PC-9 (cell line): ENCODE measurements at regions not wholly inside any gene's neighbourhood (a gene's known extent, or its start where the extent isn't known, plus 50 kb on each side); places are given as distances from the start of the nearest gene placed in this dataset.

ENCODE experiments used
- BruUV-seq: library from RNA; stranded (reverse); fragments of 400-500 nt; replicated peaks from 2 replicates; lab custom pipeline; 2021; lab: Mats Ljungman, UMichigan
- CTCF ChIA-PET: fragments of 300-600 bp; sonication (Branson Sonifier 250); formaldehyde crosslinking; loops from one replicate; lab custom pipeline; 2022; ENCODE audit warnings: antibody characterized with exemption; lab: Charles Lee
- POLR2A ChIA-PET: fragments of 300-600 bp; sonication (Branson Sonifier 250); formaldehyde crosslinking; loops from one replicate; lab custom pipeline; 2022; ENCODE audit warnings: antibody characterized with exemption; ENCODE audit not compliant: unreplicated experiment; lab: Charles Lee
- DNase-seq, 2 experiments: peaks; one replicate each; pipeline versions ENCODE4 v3.0.0 to v3.0.0-alpha.2; 2015 to 2022; ENCODE audit warnings: mixed read lengths in 1 of 2
- H2AFZ ChIP-seq: fragments of 200-600 bp; sonication (generic); 2 replicates; pipeline ENCODE4 v1.8.1; 2017; ENCODE audit warnings: antibody characterized with exemption
- H3F3A ChIP-seq: fragments of 200-600 bp; sonication (generic); 2 replicates; pipeline ENCODE4 v1.8.1; 2017; ENCODE audit warnings: antibody characterized with exemption, mild to moderate bottlenecking, low read depth; ENCODE audit not compliant: insufficient read depth
- H3K27ac ChIP-seq: fragments of 200-600 bp; sonication (generic); 2 replicates; pipeline ENCODE4 v1.6.1; 2016; ENCODE audit warnings: mixed run types
- H3K27me3 ChIP-seq: fragments of 200-600 bp; sonication (generic); 2 replicates; pipeline ENCODE4 v1.6.1; 2016; ENCODE audit warnings: low read depth, mixed run types; ENCODE audit not compliant: insufficient read depth
- H3K36me3 ChIP-seq: fragments of 200-600 bp; sonication (generic); 2 replicates; pipeline ENCODE4 v1.6.1; 2016; ENCODE audit warnings: low read depth, mixed run types
- H3K4me1 ChIP-seq: fragments of 200-600 bp; sonication (generic); replicated peaks from 2 replicates; pipeline ENCODE4 v1.6.1; 2016; ENCODE audit warnings: mixed run types; ENCODE audit not compliant: insufficient read depth
- H3K4me2 ChIP-seq: fragments of 200-600 bp; sonication (generic); 2 replicates; pipeline ENCODE4 v1.6.1; 2017; ENCODE audit warnings: mixed run types
- H3K4me3 ChIP-seq: fragments of 200-600 bp; sonication (generic); 2 replicates; pipeline ENCODE4 v1.6.1; 2016; ENCODE audit warnings: mixed run types
- H3K79me2 ChIP-seq: fragments of 200-600 bp; sonication (generic); 2 replicates; pipeline ENCODE4 v1.6.1; 2017; ENCODE audit warnings: low read depth, mixed run types
- H3K9me2 ChIP-seq: fragments of 200-600 bp; sonication (generic); 2 replicates; pipeline ENCODE4 v1.8.1; 2017; ENCODE audit warnings: mild to moderate bottlenecking; ENCODE audit not compliant: insufficient read depth
- H3K9me3 ChIP-seq: fragments of 200-600 bp; sonication (generic); 2 replicates; pipeline ENCODE4 v1.8.1; 2016; ENCODE audit warnings: low read depth; ENCODE audit not compliant: insufficient read depth
- H4K20me1 ChIP-seq: fragments of 200-600 bp; sonication (generic); 2 replicates; pipeline ENCODE4 v1.8.1; 2017; ENCODE audit not compliant: insufficient read depth
- EZH2 ChIP-seq: fragments of 200-600 bp; sonication (generic); IDR thresholded peaks from 2 replicates; pipeline ENCODE4 v1.8.0; 2017; ENCODE audit warnings: antibody characterized with exemption, low read depth
- intact Hi-C: fragments of 100-400 bp; cut with micrococcal nuclease; formaldehyde crosslinking; loops from one replicate; pipeline ENCODE4 v1.10.0; 2022; ENCODE audit not compliant: unreplicated experiment
- TF ChIP-seq, protein P1 (sequence below): fragments of 200-600 bp; sonication (generic); conservative IDR thresholded peaks from 2 replicates; pipeline ENCODE4 v1.6.1; 2017; ENCODE audit warnings: mixed run types, antibody characterized with exemption, mild to moderate bottlenecking, moderate library complexity

DNA sequence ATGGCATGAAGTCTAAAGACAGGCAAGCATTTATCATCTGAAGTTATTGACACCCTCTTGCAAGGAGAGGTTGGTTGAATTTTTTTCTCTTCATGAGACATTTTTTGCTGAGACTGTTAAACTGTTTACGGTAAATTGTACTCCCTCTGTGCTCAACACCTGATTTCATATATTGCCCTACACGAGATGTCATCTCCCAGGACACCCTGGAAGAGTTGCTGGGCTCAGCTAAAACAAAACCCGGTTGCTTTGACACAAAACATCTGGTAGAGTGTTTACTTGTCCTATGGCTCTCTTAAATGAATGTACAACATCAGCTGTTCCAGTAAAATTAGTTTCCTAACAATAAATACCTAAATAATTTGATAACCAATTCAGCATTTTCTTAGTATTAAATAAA, 533.8 kb downstream of the SOCS6 start:
- TF ChIP-seq EZH2 = no peak
- TF ChIP-seq, protein P1, sequence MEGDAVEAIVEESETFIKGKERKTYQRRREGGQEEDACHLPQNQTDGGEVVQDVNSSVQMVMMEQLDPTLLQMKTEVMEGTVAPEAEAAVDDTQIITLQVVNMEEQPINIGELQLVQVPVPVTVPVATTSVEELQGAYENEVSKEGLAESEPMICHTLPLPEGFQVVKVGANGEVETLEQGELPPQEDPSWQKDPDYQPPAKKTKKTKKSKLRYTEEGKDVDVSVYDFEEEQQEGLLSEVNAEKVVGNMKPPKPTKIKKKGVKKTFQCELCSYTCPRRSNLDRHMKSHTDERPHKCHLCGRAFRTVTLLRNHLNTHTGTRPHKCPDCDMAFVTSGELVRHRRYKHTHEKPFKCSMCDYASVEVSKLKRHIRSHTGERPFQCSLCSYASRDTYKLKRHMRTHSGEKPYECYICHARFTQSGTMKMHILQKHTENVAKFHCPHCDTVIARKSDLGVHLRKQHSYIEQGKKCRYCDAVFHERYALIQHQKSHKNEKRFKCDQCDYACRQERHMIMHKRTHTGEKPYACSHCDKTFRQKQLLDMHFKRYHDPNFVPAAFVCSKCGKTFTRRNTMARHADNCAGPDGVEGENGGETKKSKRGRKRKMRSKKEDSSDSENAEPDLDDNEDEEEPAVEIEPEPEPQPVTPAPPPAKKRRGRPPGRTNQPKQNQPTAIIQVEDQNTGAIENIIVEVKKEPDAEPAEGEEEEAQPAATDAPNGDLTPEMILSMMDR = no peak
- BruUV-seq = no TSS peak
- intact Hi-C loops = no loop called here
- Histone ChIP-seq H3K4me1 (no peaks in the 10 kb centered on the region), H3K27me3 (no peaks in the 10 kb centered on the region), H3K9me3 (no peaks in the 10 kb centered on the region), H4K20me1 (no peaks in the 10 kb centered on the region), H3K4me3 (no peak overlapping the region), H3K9me2 (no peaks in the 10 kb centered on the region), H3F3A (no peaks in the 10 kb centered on the region), H3K36me3 (no peaks in the 10 kb centered on the region), H3K4me2 (no peak overlapping the region), H3K79me2 (no peaks in the 10 kb centered on the region), H3K27ac (no peak overlapping the region), H2AFZ (no peak overlapping the region)
- CTCF ChIA-PET = no interaction called here
- no peak for DNase-seq
- POLR2A ChIA-PET = no interaction called here

DNA sequence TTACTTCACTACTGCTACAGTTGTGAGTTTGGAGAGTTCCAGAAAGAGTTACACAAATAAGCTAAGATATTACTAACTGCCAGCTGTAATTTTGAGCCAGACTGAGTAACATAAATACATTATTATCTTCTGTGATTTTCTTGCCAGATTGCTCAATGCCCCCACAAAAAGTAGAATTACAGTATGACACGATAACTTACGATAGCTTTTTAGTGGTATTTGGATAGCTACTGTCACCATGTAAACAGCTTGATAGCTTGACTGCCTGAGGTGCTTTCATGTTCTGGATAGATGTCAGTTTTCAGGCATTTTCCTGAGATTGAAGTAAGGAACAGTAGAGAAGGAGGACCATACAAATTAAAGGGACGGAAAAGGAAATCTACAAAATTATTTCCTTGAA, 533.3 kb downstream of the SOCS6 start:
- no peaks in the 10 kb centered on the region for H3K36me3 ChIP-seq
- H3K4me1 ChIP-seq = no peaks in the 10 kb centered on the region
- no peaks in the 10 kb centered on the region for H3K9me2 ChIP-seq
- ChIA-PET CTCF (no interaction called here), POLR2A (no interaction called here)
- no peaks in the 10 kb centered on the region for H3F3A ChIP-seq
- DNase-seq = no peak
- no peaks in the 10 kb centered on the region for H3K79me2 ChIP-seq
- H3K9me3 ChIP-seq = no peaks in the 10 kb centered on the region
- no peak for TF ChIP-seq EZH2
- TF ChIP-seq, protein P1 = no peak
- no peak overlapping the region for H3K4me2 ChIP-seq
- H2AFZ ChIP-seq = no peak overlapping the region
- no peaks in the 10 kb centered on the region for H3K27me3 ChIP-seq
- H3K4me3 ChIP-seq = no peak overlapping the region
- intact Hi-C loops = no loop called here
- no TSS peak for BruUV-seq
- H4K20me1 ChIP-seq = no peaks in the 10 kb centered on the region
- no peak overlapping the region for H3K27ac ChIP-seq

DNA sequence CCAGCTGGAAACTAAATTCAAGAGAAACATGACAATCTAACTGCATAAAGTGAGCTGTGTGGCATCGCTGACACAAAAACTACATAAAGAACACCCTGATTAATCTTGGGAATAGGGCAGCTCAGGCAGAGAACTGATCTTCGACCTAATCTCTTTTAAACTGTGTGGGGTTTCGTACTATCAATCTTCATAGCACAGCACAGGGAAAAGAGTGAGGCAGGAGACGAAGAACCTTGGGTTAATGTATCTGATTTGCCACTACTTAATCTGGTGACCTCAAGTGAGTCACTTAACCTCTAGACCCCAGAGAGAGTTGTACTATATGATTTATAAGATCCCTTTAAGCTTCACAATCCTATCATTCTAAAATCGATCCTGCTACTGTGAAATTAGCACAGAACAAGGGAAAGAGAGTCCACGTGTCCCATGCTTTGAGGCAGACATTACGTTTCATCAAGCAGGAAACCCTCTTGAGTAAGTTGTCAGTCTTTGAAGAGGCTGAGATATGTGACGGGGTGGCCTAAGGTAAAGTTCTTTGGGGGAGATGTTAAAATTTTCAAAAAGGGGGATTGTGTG, 519.7 kb downstream of the SOCS6 start:
- CTCF ChIA-PET = no interaction called here
- intact Hi-C loops = no loop called here

More for the DNA sequence above, 519.7 kb downstream of the SOCS6 start:
- Histone ChIP-seq H3F3A (no peaks in the 10 kb centered on the region), H4K20me1 (no peaks in the 10 kb centered on the region), H3K79me2 (no peaks in the 10 kb centered on the region), H3K4me3 (no peak overlapping the region), H3K27me3 (no peaks in the 10 kb centered on the region), H3K36me3 (no peaks in the 10 kb centered on the region), H2AFZ (0 out of 2 replicates have a peak overlapping the region, but pooled peaks have one; percentile 48), H3K9me3 (no peaks in the 10 kb centered on the region), H3K9me2 (no peaks in the 10 kb centered on the region), H3K4me1 (no peaks in the 10 kb centered on the region), H3K4me2 (no peak overlapping the region), H3K27ac (no peak overlapping the region)
- TF ChIP-seq EZH2 = no peak
- TF ChIP-seq, protein P1 = no peak
- BruUV-seq = no TSS peak
- DNase-seq = no peak
- POLR2A ChIA-PET = no interaction called here
